Stimulated activated naive CD4-positive, alpha-beta T cell (primary cell): ENCODE measurements at regions not wholly inside any gene's neighbourhood (a gene's known extent, or its start where the extent isn't known, plus 50 kb on each side); places are given as distances from the start of the nearest gene placed in this dataset.

ENCODE experiments used
- DNase-seq, 6 experiments: peaks; one replicate each; lab custom pipeline; 2025; lab: John Stamatoyannopoulos, UW

DNA sequence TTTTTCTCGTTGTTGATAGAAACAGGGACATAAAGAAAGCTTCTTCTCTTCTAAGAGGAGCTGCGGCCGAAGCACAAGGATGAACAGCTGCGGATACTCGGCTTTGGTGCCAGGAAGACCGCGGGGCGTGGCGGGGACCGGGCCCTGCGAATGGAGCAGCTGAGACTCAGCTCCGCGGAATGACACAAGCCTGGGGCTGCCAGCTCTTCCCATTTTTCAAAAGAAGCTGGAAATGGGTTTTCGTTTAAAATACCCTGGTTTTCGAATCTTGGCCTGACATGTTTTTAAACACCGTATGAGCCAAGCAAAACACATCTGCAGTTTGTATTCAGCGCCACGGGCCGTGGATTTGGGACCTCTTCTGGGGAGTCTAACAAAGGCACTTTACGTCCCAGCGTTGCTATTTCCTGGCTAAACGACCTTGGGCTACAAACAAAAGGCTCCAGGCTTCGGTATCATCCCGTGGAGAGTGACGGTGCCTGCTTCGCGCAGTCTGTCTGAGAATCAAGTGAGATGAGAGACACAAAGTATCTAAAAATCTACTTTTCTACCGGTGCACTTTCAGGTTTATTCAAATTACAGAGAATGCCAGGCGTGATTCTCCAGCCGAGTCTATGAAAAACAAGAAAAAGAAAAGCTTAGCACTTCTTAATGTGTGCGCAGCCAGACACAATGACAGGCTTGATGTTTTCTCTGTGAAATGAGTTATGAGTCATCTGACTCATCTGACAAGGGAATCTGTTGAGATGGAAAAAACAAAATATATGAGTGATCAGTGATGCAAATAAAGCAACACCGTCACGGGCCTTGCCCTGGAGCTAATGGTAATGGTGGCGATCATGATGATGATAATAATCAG, 114.0 kb upstream of the TMEM132D start:
- no peak for DNase-seq

GRCh38 chr12:130018614-130019013, 114.8 kb upstream of the TMEM132D start:
- DNase-seq, result no peak

GRCh38 chr12:130026608-130027176, 122.9 kb upstream of the TMEM132D start:
- peak in 4 of 6 experiments; percentile 5 to 16 (median 9) for DNase-seq

DNA sequence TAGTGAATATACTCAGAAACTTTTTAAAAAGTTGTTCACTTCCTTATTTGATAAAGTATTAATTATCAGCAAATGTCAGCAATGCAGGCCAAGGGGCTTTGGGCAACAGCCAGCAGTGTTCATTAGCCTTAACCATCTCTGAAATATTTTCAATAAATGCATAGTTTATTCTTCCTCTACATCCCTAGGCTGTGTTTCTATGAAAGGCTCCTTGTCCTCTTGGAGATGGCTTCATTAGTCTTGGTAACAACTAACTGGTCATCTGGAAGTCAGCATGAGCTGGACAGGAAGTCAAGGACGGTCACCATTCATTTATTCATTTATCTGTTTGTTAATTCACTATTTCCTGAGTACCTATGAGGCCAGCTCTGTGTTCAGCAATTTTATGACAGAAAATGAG, 124.0 kb upstream of the TMEM132D start:
- no peak for DNase-seq

- DNase-seq, result no peak
These were observed 125.3 kb upstream of the TMEM132D start for GRCh38 chr12:130029151-130029550.

DNA sequence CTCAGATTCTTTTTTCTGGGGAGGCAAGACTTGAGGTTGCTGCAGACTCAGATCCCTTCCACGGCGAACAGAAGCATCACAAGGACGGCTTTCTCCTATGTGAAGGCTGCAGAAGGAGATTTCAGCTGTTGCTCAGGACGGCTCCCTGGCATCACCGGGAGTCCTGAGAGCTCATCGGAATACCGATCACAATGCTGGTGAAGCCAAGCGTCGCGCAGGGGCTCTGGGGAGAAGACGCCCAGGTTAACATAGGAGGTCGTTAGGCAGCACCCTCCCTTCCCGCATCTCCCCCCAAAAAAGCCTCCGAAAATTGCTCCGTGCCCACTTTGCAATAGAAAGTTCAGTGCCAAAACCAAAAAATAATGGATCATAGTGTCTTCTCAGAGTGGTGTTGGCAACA, 127.2 kb upstream of the TMEM132D start:
- no peak for DNase-seq

DNA sequence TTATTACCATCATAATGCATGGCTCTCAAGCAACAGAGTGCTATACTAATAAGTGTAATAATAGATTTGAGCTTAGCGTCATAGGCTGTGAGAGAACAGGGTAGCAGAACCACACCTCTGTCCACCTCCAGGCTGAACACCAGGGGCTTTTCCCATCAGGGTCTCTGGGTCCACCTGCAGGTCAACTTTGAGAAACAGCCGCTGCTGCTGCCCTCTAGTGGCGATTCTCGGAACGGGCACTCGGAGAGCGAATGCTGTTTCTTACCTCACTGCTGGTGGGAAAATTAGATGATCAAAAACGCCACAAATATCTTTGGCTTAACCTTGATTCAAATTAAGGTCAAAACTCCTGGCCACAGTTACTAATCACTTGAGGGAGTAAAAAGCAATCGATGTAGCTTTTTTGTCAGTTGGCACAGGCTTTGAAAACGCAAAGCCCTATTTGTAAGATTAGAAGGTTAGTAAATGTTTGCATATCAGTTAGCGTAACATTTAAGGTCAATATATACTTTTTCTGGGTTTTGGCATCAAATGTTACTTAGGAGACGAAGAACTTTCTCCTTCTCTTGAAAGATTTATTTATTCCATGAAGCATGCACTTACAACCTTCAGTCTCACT, 127.9 kb upstream of the TMEM132D start:
- peak in 5 of 6 experiments; percentile 20 to 55 (median 32) for DNase-seq

DNA sequence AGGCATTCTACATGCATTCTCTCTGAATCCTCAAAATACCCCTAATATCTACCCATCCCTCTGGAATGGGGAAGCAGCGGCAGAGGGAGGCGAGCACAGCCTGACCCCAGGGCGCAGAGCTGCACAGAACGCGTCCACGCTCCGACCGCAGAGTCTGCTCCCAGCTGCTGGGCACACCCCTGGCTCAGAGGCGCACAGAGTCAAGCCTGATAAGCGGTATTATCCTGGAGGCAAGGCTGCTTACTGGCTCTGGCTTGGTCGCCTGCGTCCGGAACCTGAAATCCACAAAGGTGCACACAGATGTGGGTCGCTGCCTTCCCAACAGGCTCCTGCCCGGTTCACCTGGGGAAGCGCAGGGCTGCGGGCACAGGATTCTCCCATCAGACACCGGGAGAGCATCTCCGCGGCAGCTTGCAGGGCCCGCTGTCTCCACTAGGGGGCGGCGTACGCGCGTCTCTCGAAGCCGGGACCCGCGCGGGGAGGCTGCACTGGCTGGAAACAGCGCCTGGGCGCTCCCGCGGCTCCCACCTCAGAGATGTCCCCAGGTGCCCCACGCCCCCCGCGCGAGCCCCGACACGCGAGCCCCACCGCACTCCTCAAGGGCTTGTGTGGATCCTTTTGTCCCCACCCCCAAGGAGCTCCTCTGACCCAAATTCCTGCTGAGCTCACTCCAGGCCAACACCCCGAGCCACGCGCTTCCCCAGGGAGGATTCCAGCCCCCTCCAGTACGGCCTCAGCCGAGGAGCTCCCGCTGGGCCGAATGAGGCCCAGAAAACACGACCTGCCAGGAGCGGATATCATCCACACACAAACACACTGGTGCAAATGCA, 120.1 kb upstream of the FZD10 start:
- DNase-seq, result peak; percentile 7 to 61 (median 30)

GRCh38 chr12:130043685-130044406, 118.4 kb upstream of the FZD10 start:
- DNase-seq, result no peak

DNA sequence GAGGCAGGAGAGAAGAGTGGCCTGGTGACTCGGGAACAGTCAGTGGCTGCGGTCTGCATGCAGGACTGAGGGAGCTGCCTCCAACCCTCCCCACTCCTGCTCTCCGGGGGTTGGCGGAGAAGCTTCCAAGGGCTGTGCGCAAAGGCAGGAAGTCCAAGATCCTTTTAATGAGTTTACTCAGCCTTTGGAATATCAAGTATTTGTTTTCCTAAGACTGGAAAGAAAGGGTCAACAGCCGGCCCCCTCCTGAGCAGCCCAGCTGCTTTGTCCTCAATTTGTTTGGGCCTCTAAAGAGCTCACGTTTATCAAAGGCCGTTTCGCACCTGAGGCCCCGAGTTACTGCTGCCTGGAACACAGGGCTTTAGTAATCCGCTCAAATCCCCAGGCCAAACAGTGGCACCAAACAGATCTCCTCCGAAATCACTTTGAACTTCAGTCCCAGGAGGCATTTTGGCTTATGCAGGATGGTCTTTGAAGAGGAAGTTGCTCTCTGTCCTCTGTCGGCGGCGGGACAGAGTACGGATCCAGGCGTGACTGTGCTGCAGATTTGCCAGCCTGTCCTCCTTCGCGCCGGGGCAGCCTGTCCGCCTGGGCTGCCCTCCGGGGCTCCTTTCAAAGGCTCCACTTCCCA, 117.2 kb upstream of the FZD10 start:
- no peak for DNase-seq

GRCh38 chr12:130049666-130050065, 112.6 kb upstream of the FZD10 start:
- no peak for DNase-seq

GRCh38 chr12:130051900-130052299, 110.4 kb upstream of the FZD10 start:
- DNase-seq, result no peak

DNA sequence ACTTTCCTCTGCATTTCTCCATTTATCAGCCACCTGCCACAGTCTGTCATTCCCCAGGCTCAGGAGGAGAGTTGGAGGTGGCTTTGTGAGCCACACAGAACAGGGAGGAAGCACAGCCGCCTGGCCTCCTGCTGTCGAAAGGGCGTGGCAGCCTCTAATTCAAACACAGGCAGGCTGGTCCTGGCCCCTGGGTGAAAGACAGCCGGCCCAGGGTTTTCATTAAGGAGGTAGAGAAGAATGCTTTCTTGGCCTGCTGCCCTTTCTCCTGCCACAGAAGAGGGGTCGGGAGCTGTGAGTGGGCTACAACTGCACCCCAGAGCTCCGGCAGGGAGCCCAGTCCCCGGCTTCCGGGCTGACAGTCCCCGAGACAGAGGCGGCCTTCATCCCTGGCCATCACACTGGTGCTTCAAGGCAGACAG, 108.6 kb upstream of the FZD10 start:
- DNase-seq, result no peak

DNA sequence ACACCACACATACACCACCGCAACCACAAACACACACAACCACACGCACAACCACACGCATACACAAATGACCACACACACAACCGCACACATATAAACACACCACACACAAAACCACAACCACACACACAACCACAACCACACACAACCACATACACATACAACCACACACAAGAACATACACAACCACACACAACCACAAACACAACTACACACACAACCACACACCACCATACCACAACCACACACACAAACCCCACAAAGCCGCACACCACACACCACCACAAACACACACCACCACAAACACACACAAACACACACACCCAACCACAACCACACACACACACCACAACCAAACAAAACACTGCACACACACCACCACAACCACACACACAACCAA, 107.5 kb upstream of the FZD10 start:
- DNase-seq, result no peak

- DNase-seq, result no peak
These were observed 103.3 kb upstream of the FZD10 start for GRCh38 chr12:130058926-130059472.

DNA sequence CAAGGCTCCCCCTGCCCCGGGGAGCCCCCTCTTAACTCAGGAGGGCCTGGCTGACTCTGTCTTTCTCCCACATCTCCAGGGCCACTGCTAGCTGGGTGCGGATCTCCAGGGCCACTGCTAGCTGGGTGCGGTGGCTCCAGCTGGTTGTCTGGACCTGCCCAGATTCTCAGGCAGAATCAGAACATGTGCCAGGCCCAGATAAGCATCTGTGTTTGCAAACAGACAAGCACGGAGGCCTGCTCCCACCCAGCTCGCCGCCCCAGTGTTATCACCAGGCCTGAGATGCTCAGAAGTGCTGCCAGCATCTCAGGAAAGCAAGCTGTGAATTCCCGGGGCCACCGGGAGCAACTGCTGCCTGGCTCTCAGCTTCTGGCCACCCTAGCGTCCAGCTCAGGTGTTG, 98.4 kb upstream of the FZD10 start:
- no peak for DNase-seq

- no peak for DNase-seq
These were observed 97.3 kb upstream of the FZD10 start for GRCh38 chr12:130064999-130065398.

DNA sequence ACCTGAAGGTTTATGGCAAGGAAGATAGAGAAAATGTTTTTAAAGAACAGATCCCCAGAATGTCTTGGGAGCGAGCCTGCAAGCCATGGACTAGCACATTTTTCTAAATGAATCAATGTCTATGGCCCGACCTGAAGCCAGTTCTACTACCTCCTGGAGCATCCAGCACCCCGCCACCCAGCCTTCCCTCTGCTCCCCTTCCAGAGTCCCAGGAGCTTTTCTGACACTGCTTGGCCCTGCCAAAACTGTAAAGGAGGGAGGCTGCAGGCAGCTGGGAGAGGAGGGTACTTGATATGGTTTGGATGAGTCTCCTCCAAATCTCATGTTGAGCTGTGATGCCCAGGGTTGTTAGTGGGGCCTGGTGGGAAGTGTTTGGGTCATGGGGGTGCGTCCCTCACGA, 95.5 kb upstream of the FZD10 start:
- no peak for DNase-seq

DNA sequence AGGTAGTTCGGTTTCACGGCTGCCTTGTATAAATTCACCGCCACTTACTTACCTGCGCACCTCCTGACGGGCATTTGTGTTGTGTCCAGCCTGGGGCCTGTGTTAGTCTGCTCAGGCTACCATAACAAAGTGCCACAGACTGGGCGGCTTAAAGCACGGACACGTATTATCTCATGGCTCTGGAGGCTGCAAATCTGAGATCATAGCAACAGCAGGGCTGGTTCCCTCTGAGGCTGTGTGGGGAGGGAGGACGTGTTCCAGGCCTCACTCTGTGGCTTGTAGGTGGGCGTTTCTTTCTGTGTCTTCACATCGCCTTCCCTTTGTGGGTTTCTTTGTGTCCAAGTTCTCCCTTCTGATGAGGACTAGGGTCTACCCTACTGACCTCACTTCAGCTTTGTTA, 93.5 kb upstream of the FZD10 start:
- DNase-seq, result no peak

DNA sequence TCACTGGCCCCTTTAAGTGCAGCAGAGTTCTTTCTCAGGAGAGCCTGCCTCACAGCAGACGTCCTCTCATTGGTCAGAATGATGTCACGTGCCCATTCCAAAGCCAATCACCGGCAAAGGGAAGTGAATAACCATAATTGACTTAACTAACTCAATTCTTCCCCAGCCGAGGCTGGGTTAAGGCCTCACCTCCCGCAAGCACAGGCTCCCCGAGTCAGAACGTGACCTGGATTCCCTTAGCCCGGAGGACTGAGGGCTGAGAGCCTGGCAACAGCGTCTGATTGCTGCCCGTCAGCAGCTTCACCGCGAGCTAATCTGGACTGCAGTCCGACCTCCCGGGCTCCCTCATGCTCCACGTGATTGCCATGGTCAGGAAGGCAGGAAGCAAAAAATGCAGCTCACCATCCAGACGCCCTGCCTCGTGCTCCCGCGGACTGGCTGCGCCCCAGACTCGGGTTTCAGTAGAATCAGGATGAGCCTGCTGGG, 92.1 kb upstream of the FZD10 start:
- no peak for DNase-seq

GRCh38 chr12:130073721-130074120, 88.5 kb upstream of the FZD10 start:
- no peak for DNase-seq
